ENCODE measurements at regions not wholly inside any gene's neighbourhood (a gene's known extent, or its start where the extent isn't known, plus 50 kb on each side); places are given as distances from the start of the nearest gene placed in this dataset.

DNA sequence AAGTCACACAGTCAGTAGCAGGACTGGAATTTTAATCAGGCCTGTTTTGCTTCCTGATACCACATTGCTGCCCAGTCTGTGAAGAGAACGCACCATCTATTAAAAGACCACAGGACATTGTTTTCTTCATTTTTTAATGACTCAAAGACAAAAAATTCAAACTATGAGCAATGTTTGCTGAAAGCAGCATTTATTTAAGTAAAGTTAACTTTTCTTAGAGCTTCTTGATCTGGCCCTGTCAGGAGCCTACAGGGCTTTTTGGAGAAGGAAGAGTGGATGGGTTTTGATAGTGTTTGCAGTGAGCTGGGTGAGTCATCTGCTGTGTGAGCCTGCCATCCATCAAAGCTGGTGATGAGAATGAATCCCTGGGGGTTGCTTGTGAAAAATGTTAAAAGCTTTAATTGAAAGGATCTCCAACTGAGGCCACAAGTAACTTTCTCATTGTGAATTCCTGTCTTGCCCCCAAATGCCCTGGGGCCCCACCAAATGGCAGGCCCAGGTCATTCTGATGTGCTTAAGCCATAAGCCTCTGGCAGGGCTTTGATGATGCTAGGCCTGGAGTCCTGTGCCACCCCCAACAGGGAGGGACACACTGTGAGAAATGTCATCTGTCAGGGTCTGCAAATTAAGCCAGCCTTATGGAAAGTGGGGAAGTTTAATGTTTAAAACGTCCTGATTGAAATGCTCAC, 136.2 kb upstream of the PFN2 start:
- no peak for TF ChIP-seq POLR2A (IDR thresholded peaks at IDR 0.05; ENCODE audit: extremely low read depth, insufficient read length)
- TF ChIP-seq, protein P1, sequence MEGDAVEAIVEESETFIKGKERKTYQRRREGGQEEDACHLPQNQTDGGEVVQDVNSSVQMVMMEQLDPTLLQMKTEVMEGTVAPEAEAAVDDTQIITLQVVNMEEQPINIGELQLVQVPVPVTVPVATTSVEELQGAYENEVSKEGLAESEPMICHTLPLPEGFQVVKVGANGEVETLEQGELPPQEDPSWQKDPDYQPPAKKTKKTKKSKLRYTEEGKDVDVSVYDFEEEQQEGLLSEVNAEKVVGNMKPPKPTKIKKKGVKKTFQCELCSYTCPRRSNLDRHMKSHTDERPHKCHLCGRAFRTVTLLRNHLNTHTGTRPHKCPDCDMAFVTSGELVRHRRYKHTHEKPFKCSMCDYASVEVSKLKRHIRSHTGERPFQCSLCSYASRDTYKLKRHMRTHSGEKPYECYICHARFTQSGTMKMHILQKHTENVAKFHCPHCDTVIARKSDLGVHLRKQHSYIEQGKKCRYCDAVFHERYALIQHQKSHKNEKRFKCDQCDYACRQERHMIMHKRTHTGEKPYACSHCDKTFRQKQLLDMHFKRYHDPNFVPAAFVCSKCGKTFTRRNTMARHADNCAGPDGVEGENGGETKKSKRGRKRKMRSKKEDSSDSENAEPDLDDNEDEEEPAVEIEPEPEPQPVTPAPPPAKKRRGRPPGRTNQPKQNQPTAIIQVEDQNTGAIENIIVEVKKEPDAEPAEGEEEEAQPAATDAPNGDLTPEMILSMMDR (IDR thresholded peaks at IDR 0.05; ENCODE audit: low read depth, low read length), result no peak
- TF ChIP-seq MYC (IDR thresholded peaks at IDR 0.05; ENCODE audit: low read depth, low read length), result no peak

All from NB4 (cell line).